Uterus (tissue), 3 donors: ENCODE measurements at regions not wholly inside any gene's neighbourhood (a gene's known extent, or its start where the extent isn't known, plus 50 kb on each side); places are given as distances from the start of the nearest gene placed in this dataset.

Experiments
- DNase-seq, 2 donors: peaks; one replicate each; pipeline ENCODE4 v3.0.0-alpha.2; 2019 to 2020
- H3K27ac ChIP-seq, 2 donors: fragments of 200-600 bp; sonication (generic); 1 replicate in 1 of 2; 2 replicates in 1 of 2; pipeline ENCODE4 v1.5.1; 2016 to 2018
- H3K27me3 ChIP-seq, 2 donors: fragments of 200-600 bp; sonication (generic); one replicate each; pipeline ENCODE4 v1.5.1; 2018 to 2019; ENCODE audit warnings: control low read depth in 1 of 2
- H3K36me3 ChIP-seq, 2 donors: fragments of 200-600 bp; sonication (generic); one replicate each; pipeline ENCODE4 v1.5.1; 2019; ENCODE audit warnings: control low read depth in 1 of 2
- H3K4me1 ChIP-seq, 2 donors: fragments of 200-600 bp; sonication (generic); one replicate each; pipeline ENCODE4 v1.5.1; 2018 to 2019; ENCODE audit warnings: control low read depth in 1 of 2
- H3K4me3 ChIP-seq, 2 donors: fragments of 200-600 bp; sonication (generic); 1 replicate in 1 of 2; 2 replicates in 1 of 2; pipeline ENCODE4 v1.5.1; 2018 to 2019; ENCODE audit warnings: mild to moderate bottlenecking in 1 of 2
- H3K9me3 ChIP-seq, 2 donors: fragments of 200-600 bp; sonication (generic); one replicate each; pipeline ENCODE4 v1.5.1; 2019; ENCODE audit warnings: control low read depth in 1 of 2
- CTCF ChIP-seq, 4 experiments: fragments of 200-600 bp in 2 of 4; fragments of 450-650 bp in 2 of 4; sonication (generic) in 2 of 4; IDR thresholded peaks; one replicate each; pipeline ENCODE4 v1.5.1; 2016 to 2019; ENCODE audit warnings: antibody characterized with exemption in 4 of 4, mild to moderate bottlenecking in 2 of 4, moderate library complexity in 1 of 4
- POLR2A ChIP-seq, 2 donors: fragments of 450-650 bp; IDR thresholded peaks; one replicate each; pipeline ENCODE4 v1.6.1; 2016; ENCODE audit warnings: antibody characterized with exemption in 2 of 2, mild to moderate bottlenecking in 1 of 2, moderate library complexity in 1 of 2
- intact Hi-C: fragments of 100-400 bp; cut with DNase I; formaldehyde crosslinking; loops from one replicate; pipeline ENCODE4 v1.15.1; 2023; ENCODE audit warnings: low total_unique reads
- donor health status: DM: yes; HTN: yes; CAD: no.

- DNase-seq: no peak
- H3K27me3 ChIP-seq: peaks cover 0 to 13% of the 10 kb centered on the region in 2 donors
- no peaks in the 10 kb centered on the region for H3K36me3 ChIP-seq
- TF ChIP-seq CTCF (IDR thresholded peaks at IDR 0.05) (no peak), POLR2A (IDR thresholded peaks at IDR 0.05) (no peak)
- H3K4me3 ChIP-seq: no peak overlapping the region
- H3K9me3 ChIP-seq: no peaks in the 10 kb centered on the region
- intact Hi-C loops: no loop called here
- no peak overlapping the region for H3K27ac ChIP-seq
- H3K4me1 ChIP-seq: no peaks in the 10 kb centered on the region
These were observed 211.5 kb downstream of the SOX9 start for GRCh38 chr17:72332367-72332766.

- no peaks in the 10 kb centered on the region for H3K4me1 ChIP-seq
- no peak overlapping the region for H3K27ac ChIP-seq
- H3K9me3 ChIP-seq: no peaks in the 10 kb centered on the region
- peaks cover 0 to 13% of the 10 kb centered on the region in 2 donors for H3K27me3 ChIP-seq
- no peak overlapping the region for H3K4me3 ChIP-seq
- H3K36me3 ChIP-seq: no peaks in the 10 kb centered on the region
- TF ChIP-seq POLR2A (IDR thresholded peaks at IDR 0.05): no peak
- no peak for TF ChIP-seq CTCF (IDR thresholded peaks at IDR 0.05)
- intact Hi-C loops: no loop called here
- no peak for DNase-seq
These were observed 212.8 kb downstream of the SOX9 start for GRCh38 chr17:72333570-72333969.

GRCh38 chr17:72334205-72334604, 213.4 kb downstream of the SOX9 start:
- Histone ChIP-seq H3K9me3 (no peaks in the 10 kb centered on the region), H3K4me3 (no peak overlapping the region), H3K27me3 (peaks cover 0 to 13% of the 10 kb centered on the region in 2 donors), H3K36me3 (no peaks in the 10 kb centered on the region), H3K4me1 (no peaks in the 10 kb centered on the region), H3K27ac (no peak overlapping the region)
- no peak for DNase-seq
- no peak for TF ChIP-seq CTCF (IDR thresholded peaks at IDR 0.05)
- no peak for TF ChIP-seq POLR2A (IDR thresholded peaks at IDR 0.05)
- intact Hi-C loops: no loop called here

GRCh38 chr17:72336026-72336803, 215.4 kb downstream of the SOX9 start:
- intact Hi-C loops: no loop called here
- Histone ChIP-seq H3K9me3 (no peaks in the 10 kb centered on the region), H3K27ac (no peak overlapping the region), H3K4me1 (no peaks in the 10 kb centered on the region), H3K36me3 (no peaks in the 10 kb centered on the region), H3K27me3 (peaks cover 0 to 13% of the 10 kb centered on the region in 2 donors), H3K4me3 (no peak overlapping the region)
- DNase-seq: no peak
- TF ChIP-seq CTCF (IDR thresholded peaks at IDR 0.05): no peak
- TF ChIP-seq POLR2A (IDR thresholded peaks at IDR 0.05): no peak

- DNase-seq: no peak
- intact Hi-C loops: no loop called here
- Histone ChIP-seq H3K27me3 (peaks cover 0 to 13% of the 10 kb centered on the region in 2 donors), H3K4me3 (no peak overlapping the region), H3K4me1 (no peaks in the 10 kb centered on the region), H3K36me3 (no peaks in the 10 kb centered on the region), H3K9me3 (no peaks in the 10 kb centered on the region), H3K27ac (no peak overlapping the region)
- TF ChIP-seq POLR2A (IDR thresholded peaks at IDR 0.05) (no peak), CTCF (IDR thresholded peaks at IDR 0.05) (no peak)
These were observed 215.9 kb downstream of the SOX9 start for GRCh38 chr17:72336804-72337070.
